Activated effector memory CD4-positive, alpha-beta T cell treated with anti-CD3 and anti-CD28 coated beads, Interleukin-2, amount 50 U/mL, for 16 hours (primary cell): ENCODE measurements at regions not wholly inside any gene's neighbourhood (a gene's known extent, or its start where the extent isn't known, plus 50 kb on each side); places are given as distances from the start of the nearest gene placed in this dataset.

ENCODE experiments used
- DNase-seq: peaks from one replicate; pipeline ENCODE4 v3.0.0-alpha.2; 2020

DNA sequence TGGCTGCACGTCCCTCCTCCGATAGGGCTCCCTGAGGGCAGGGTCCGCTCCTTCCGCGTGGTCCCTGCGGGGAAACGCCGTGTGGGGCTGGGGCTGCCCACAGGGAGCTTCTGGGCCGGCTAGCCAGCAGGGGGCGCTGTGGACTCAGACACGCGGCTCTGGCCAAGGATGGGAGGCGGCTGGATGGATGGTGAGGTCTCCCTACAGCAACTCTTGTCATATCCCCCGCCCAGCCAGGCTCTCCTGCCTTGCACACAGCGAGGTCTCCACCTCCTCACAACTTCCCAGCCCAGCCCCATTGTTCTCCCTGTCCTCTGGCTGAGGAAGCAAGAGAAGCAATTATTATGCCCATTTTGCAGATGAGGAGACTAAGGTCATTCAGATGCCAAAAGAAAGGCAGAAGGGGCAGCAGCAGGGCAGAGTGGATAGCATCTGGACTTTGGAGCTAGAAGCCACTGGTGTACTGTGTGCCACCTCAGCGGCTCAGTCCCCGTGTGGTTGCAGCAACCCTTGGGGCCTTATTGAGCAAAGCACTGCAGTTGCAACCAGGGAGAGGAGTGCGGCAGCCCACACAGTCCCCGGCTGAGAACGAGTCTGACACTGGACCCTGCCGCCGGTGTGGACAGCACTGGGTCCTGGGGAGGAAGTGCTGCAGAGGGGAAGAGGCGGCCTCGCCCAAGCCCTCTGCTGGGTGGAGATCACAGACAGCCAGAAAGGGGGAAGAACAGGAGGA, 99.0 kb downstream of the ZFP36L2 start:
- DNase-seq = peak; percentile 96

DNA sequence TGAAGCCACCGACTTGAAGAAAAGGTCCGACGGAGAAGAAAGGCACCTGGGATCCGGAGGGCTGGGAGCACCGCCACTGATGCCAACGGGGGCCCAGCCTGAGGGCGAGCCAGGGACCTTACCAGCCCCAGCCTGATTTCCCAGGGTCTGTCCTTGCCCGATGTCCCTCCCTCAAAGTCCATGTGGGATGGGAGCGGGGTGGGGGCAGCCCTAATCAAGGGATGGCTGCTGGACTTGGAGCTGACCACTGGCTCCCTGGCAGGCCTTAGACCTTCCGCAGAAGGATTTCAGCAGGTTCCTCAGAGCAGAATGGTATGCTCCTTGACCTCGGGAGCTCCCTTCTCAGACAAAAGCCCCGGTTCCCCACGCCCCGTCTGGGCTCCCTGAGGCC, 99.6 kb downstream of the ZFP36L2 start:
- no peak for DNase-seq

DNA sequence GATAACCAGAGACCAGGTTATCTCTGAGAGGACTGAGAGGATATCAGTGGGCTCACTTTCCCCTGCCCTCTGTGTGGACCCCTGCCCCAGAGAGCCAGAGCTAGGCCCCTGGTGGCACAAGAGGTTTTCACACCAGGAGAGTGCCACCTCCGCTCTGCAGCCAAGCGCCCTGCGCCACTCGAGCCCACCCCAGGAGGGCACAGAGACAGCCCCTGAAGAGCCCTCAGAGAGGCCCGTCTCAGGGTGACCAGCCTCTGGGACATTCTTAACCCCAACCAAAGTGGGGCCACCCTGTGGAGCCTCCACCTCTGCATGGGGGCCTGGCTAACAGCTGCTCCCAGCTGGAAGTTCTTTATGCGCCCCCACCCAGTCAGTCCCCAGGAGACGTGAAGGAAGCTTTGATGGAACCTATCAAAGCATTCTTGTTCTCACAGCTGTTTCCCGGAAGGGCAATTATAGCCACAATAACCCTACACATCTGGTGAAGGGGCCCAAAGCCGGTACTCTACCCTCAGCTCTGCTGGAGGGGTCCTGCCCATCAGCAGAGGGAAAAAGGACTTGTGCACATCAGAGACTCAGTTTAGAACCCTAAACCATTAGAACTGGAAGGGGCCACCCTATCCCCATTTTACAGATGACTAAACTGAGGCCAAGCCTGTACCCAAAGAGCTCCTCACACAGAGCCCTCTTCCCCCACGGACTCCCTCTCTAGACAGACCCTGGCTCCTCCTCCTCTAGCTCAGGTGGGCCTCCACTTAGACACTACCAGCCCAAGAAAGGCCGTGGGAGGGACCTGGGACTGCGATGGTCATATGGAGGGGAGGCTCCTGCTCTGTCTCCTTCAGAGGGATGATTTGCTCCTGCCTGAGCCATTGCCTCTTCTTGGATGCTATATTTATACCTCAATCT, 101.1 kb downstream of the ZFP36L2 start:
- DNase-seq = no peak

GRCh38 chr2:43124687-43125057, 101.7 kb downstream of the ZFP36L2 start:
- DNase-seq = no peak

DNA sequence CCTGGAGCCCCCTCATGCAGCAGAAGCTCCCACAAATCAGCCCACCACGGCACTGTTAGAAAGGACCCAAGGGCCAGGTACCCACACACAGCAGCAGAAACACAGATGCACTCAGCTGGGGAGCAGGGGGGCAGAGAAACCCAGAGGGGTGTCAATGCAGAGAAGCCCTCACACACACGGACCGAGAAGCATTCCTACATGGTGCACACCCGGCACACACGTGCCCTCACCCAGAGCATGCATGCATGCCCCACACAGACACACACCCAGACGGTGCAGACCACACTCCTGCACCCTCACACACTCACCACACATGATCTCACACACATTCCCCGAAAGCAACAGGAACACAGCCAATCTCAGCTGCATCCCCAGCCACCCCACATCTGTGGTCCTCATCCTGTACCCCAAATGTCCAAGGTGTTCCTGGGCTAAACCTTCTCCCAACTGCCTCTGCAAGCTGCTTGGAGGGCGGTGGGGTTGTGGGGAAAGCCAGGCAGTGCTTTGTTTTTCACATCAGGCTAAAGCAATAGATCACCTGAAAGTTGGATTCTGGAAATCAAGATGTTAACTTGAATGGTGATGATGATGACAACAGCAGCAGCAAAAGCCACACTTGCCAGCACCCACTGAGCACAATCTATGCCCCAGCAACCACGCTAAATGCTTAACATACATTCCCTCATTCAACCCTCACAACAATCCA, 102.3 kb downstream of the ZFP36L2 start:
- DNase-seq = no peak

- DNase-seq = no peak
Measured at GRCh38 chr2:43123486-43123885, 102.9 kb downstream of the ZFP36L2 start.

- DNase-seq = no peak
Measured at GRCh38 chr2:43123028-43123427, 103.4 kb downstream of the ZFP36L2 start.

DNA sequence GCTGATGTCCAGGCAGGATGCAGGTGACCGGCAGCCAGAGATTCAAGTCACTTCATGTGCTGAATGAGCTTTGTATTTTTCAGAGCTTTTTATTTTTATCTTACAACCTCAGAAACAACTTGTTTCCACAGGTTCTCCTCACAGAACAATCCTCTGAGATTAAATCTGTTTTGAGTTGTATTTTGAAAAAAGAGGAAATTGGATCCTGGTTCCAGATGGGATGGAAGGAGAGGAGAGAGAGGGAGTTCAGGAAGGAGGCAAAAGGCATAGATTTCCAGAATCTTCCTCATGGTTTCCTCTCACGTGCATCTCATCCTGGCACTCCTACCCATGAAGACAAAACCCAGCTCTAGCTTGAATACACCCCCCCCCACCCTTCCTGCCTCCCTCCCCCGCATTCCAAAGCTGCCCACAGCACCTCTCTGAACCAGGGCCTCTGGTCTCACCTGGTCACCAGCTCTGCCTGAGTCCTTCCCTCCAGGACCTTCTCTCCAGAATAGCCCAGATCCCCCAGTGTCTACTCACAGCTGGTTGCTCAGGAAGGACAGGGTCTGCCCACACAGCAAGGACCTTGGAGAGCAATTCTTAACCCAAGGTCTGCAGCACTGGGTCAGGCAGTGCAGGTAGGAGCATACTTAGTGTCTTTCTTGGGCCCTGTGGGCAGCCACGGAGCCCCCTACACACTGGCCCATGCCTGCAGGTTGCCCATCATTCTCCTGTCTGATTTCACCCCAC, 104.7 kb downstream of the ZFP36L2 start:
- DNase-seq = no peak

DNA sequence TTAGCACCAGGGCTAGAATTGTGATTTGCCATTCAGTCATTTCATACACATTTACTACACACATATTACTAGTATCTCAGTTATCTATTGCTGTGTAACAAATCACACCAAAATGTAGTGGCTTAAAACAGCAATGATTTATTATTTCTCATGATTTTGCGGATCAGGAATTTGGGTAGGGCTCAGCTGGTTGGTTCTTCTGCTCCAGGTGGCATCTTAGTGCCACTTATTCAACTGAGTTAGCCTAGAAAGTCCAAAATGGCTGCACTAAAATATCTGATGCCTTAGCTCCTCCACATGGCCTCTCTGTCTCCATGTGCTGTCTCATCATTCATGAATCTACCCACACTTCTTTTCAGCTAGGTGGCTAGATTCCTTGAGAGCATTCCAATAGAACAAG, 107.1 kb downstream of the ZFP36L2 start:
- no peak for DNase-seq

DNA sequence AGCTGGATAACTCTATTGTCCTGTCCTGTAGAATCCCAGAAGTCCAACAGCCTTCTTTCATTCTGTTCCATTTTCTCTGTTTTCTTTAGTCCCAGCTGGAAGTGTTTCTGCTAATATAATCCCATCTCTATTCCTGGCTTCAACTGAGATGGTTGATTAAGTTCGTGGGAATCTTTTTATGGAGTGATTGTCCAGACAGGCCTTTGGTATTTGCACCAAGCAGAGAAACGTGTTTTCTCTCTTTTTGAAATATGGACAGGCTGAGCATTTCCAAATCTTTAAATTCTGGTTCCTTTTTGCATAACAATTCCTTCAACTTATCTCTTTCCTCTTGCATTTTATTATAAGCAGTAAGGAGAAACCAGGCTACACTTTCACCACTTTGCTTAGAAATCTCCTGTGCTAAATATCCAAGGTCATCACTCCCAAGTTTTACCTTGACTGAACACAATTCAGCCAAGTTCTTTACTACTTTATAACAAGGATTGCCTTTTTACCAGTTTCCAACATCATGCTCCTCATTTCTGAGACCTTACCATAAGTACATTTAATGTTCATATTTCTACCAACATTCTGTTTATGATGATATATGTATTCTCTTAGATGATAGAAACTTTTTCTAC, 108.8 kb downstream of the ZFP36L2 start:
- DNase-seq = no peak

- no peak for DNase-seq
Measured at GRCh38 chr2:43116988-43117387, 109.4 kb downstream of the ZFP36L2 start.

GRCh38 chr2:43115881-43116280, 110.5 kb downstream of the ZFP36L2 start:
- DNase-seq = no peak

DNA sequence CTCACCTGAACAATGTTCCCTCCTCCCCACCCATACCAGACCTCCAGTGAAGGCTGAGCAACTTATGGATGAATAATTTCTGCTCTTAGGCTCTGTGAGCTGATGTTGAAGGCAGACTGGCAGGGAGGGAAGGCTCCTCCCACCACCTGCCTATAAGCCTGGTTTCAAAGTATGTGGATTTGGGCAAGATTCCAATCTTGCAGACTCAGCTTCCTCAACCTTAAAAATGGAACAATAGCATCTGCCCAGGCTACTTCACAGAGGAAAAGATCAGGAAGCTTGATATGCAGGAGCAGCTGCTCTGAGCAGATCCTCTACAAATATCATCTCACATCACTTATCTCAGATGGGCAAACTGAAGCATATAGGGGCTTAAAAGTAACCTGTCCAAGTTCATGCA, 112.2 kb downstream of the ZFP36L2 start:
- no peak for DNase-seq

DNA sequence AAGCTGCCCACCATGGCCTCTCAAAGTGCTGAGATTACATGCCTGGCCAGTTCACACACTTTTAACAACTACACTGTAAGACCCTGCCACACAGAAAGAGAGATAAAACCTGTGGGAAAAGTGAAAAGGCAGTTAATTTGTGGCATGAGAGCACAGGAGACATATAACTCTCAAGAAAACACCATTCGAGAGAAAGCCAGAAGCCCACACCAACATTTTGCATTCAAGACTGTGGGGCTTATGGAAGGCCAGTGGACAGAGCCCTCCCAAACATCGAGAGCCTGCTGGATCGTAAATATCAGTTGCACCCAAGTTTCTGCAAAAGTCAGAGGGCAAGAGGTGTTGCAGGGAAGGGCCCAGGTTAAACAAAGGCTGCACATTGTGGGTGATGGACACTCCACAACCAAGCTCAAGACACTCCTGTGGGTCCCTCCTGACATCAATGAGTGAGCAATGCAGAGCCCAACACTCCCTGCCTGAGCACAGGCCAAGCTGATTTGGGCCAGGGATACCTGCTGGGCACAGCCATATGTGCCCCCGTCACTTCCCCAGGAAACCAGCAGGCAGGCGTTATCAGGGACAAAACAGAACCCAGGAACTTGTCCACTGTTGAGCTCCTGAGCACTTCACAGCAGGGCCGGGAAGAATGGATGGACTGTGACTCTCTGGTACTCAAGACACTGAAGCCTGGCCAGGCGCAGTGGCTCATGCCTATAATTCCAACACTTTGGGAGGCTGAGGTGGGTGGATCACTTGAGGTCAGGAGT, 114.4 kb downstream of the ZFP36L2 start:
- no peak for DNase-seq

- no peak for DNase-seq
Measured at GRCh38 chr2:43110442-43110871, 115.9 kb downstream of the ZFP36L2 start.

DNA sequence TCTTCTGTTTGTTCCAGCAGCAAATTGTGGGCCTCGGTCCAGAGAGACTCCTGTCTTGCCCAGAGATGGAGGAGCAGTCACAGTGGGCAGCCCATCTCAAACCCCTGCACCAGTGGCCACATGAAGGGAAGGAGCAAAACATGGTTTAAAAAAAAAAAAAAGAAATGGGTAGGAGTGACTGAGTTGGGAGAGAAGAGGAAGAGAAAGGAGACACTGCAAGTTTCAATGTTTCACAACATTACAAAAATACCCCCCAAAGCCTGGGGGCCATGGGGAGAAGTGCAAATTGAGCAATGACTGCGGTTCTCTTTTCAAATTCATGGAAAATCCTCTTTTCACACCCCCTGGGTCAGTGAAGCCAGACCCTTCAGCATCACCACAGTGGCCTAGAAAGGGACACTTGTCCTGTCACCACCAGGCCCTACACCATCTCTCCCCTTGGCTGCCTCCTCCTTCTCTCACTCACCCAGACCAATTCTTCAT, 117.1 kb downstream of the ZFP36L2 start:
- no peak for DNase-seq

DNA sequence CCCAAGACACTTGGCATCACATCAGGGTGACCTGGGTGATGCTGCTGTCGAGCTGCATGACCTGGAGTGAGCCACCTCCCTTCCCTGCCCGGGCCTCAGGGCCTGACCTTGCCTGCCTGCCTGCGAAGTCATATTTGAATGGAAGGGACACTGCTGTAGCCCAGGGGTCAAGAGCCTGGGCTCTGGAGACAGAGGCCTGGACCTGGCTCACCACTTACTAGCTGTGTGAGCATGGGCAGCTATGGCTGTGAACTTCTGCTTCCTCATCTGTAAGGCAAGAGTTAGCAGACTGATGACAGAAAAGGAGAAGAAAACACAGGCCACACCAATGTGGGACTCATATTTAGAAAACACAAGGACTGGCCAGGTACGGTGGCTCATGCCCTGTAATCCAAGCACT, 118.7 kb downstream of the ZFP36L2 start:
- DNase-seq = no peak

- DNase-seq = no peak
Measured at GRCh38 chr2:43106559-43107527, 119.6 kb downstream of the ZFP36L2 start.

GRCh38 chr2:43105586-43106558, 120.5 kb downstream of the ZFP36L2 start:
- DNase-seq = no peak
